ENCODE measurements at regions not wholly inside any gene's neighbourhood (a gene's known extent, or its start where the extent isn't known, plus 50 kb on each side); places are given as distances from the start of the nearest gene placed in this dataset.

DNA sequence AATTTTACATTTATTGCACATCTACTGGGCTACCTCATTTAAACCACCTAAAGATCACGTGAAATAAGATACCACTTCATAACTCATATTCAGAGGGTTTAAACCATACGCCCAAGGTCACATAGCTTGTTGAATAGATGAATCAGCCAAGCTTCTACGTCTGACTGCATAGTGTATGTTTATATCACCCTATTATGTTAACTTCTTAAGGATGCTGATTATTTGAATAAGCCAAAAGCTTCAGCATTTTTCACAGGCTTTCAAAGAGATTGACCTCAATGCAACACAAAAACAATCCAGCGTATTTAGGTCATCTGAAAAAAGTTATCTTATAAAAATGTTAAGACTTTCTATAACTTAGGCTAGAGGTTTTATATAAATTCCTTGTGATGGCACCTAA is 373.8 kb downstream of the TGFB2 start:
- no peak for TF ChIP-seq CTCF (IDR thresholded peaks at IDR 0.05; ENCODE audit: low read depth, low read length)
- no peak for TF ChIP-seq POLR2A (IDR thresholded peaks at IDR 0.05; ENCODE audit: extremely low read depth, insufficient read length)

Measured in NB4 (cell line).